ENCODE measurements at regions not wholly inside any gene's neighbourhood (a gene's known extent, or its start where the extent isn't known, plus 50 kb on each side); places are given as distances from the start of the nearest gene placed in this dataset.

GRCh38 chr13:50721672-50721992, 121.9 kb downstream of the DLEU7 start:
- TF ChIP-seq CTCF (IDR thresholded peaks at IDR 0.05) (no peak), POLR2A (IDR thresholded peaks at IDR 0.05) (no peak)

All from heart left ventricle (tissue), 13 donors.